ENCODE measurements at regions not wholly inside any gene's neighbourhood (a gene's known extent, or its start where the extent isn't known, plus 50 kb on each side); places are given as distances from the start of the nearest gene placed in this dataset.

DNA sequence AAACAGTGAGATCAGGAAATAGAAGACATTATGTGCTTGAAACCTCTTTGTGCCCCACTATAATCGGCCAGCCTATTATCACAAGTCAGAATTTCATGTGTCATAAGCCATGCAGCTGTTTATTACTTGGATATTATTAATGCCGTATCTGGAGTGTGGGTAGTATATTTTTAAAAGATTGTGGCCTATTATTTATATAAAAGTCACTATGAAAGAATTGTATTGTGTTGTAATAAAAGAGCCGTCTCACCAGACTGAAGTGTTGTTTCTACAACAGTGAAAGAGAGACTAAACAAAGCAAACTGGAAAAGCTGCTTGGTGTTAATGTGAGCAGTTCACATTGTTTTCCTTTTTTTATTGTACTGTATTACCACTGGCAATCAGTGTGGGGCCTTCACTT is 449.1 kb downstream of the PSAT1 start (continued):
- TF ChIP-seq FOSB (CRISPR knock-in tag; IDR thresholded peaks at IDR 0.05): no peak
- TF ChIP-seq FOSL2 (IDR thresholded peaks at IDR 0.05): no peak
- TF ChIP-seq FOSL2 (CRISPR knock-in tag; IDR thresholded peaks at IDR 0.05): no peak

- Histone ChIP-seq H3K4me1 (no peaks in the 10 kb centered on the region), H3K27ac (no peak overlapping the region), H3K4me2 (no peak overlapping the region), H3K4me3 (no peak overlapping the region), H3K9me3 (0 out of 3 replicates have a peak, but pooled peaks cover 3% of the 10 kb centered on the region)
- TF ChIP-seq HOXA7 (CRISPR knock-in tag; IDR thresholded peaks at IDR 0.05) (no peak), MYC (IDR thresholded peaks at IDR 0.05; ENCODE audit: borderline replicate concordance, low read length) (no peak), HOXB13 (CRISPR knock-in tag; IDR thresholded peaks at IDR 0.05; ENCODE audit: low read depth) (no peak), HMGXB4 (CRISPR knock-in tag; IDR thresholded peaks at IDR 0.05; ENCODE audit: borderline replicate concordance) (no peak), RNF2 (IDR thresholded peaks at IDR 0.05; ENCODE audit: borderline replicate concordance, low read depth) (no peak), CBX2 (IDR thresholded peaks at IDR 0.05; ENCODE audit: borderline replicate concordance, low read depth) (no peak), CEBPB (IDR thresholded peaks at IDR 0.05) (no peak), TFCP2L1 (CRISPR knock-in tag; IDR thresholded peaks at IDR 0.05) (no peak), FOSB (CRISPR knock-in tag; IDR thresholded peaks at IDR 0.05) (no peak), ZC3H11A (IDR thresholded peaks at IDR 0.05) (no peak), RARB (CRISPR knock-in tag; IDR thresholded peaks at IDR 0.05) (no peak), EHMT2 (IDR thresholded peaks at IDR 0.05; ENCODE audit: low read depth) (no peak), ZFP36 (IDR thresholded peaks at IDR 0.05; ENCODE audit: borderline replicate concordance, partially characterized antibody) (no peak), FOSL2 (IDR thresholded peaks at IDR 0.05) (no peak), FOSL2 (CRISPR knock-in tag; IDR thresholded peaks at IDR 0.05) (no peak), HES2 (IDR thresholded peaks at IDR 0.05) (no peak)
- CTCF ChIA-PET: no interaction called here
- no peak for DNase-seq (ENCODE audit: low read depth in 1 of 2, low spot score in 1 of 2)
- no peak for ATAC-seq
- FAIRE-seq: no peak
- POLR2A ChIA-PET: no interaction called here
These were observed 456.1 kb downstream of the PSAT1 start for GRCh38 chr9:78753039-78753438.

DNA sequence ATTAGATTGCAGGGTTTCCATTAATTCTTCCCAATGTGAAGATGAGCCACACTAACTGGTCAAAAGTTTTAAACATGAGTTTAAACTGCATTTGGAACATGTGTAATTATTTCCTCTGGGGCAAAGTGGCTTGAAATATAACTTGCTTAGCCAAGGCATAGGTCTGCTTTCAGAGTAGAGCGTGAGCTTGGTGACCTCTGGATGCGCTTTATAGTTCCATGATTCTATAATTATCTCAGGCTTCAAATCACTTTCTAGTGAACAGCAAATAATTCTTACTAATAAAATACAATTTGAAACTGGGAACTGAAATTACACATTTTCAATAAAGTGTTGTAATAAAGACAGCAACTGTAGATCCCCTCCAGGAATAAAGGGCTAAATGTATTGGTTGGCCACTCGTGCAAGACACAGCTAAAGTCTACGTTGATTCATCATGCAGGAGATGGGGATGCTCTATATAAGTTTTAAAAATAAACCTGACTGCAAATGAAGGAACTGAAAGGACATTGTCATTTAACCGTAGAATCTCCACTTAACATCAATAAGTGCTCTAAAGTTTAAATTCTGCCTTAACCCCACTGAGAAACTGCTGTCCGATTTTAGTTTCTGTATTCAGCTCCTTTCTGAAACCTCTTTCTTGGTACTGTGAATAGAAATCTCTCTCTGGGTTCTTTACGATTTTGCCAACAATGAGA is 460.0 kb downstream of the PSAT1 start:
- CTCF ChIA-PET: no interaction called here
- ATAC-seq (no peak), FAIRE-seq (no peak), DNase-seq (ENCODE audit: low read depth in 1 of 2, low spot score in 1 of 2) (no peak)
- WGBS (ENCODE audit: missing lambda C conversion rate): 88% methylated on average over 7 of the region's 7 CpGs
- H3K4me3 ChIP-seq: no peak overlapping the region
- H3K27ac ChIP-seq: no peak overlapping the region
- POLR2A ChIA-PET: no interaction called here
- no peaks in the 10 kb centered on the region for H3K4me1 ChIP-seq
- H3K4me2 ChIP-seq: no peak overlapping the region
- no peaks in the 10 kb centered on the region for H3K9me3 ChIP-seq
- TF ChIP-seq SREBF2 (IDR thresholded peaks at IDR 0.05): no peak
- no peak for TF ChIP-seq KDM5A (IDR thresholded peaks at IDR 0.05)
- TF ChIP-seq JUN (IDR thresholded peaks at IDR 0.05): no peak
- TF ChIP-seq TFCP2L1 (CRISPR knock-in tag; IDR thresholded peaks at IDR 0.05): no peak
- TF ChIP-seq MAFK (IDR thresholded peaks at IDR 0.05; ENCODE audit: partially characterized antibody): no peak
- TF ChIP-seq SMC3 (IDR thresholded peaks at IDR 0.05): no peak
- TF ChIP-seq, protein P1, sequence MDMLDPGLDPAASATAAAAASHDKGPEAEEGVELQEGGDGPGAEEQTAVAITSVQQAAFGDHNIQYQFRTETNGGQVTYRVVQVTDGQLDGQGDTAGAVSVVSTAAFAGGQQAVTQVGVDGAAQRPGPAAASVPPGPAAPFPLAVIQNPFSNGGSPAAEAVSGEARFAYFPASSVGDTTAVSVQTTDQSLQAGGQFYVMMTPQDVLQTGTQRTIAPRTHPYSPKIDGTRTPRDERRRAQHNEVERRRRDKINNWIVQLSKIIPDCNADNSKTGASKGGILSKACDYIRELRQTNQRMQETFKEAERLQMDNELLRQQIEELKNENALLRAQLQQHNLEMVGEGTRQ (IDR thresholded peaks at IDR 0.05): no peak
- no peak for TF ChIP-seq ESRRA (IDR thresholded peaks at IDR 0.05; ENCODE audit: borderline replicate concordance, low read length)
- TF ChIP-seq HDAC2 (IDR thresholded peaks at IDR 0.05): no peak
- TF ChIP-seq ZFP36 (IDR thresholded peaks at IDR 0.05; ENCODE audit: borderline replicate concordance, partially characterized antibody): no peak
- TF ChIP-seq E2F6 (IDR thresholded peaks at IDR 0.05; ENCODE audit: borderline replicate concordance, low read depth): no peak
- TF ChIP-seq CBX8 (IDR thresholded peaks at IDR 0.05): no peak
- no peak for TF ChIP-seq MAX (IDR thresholded peaks at IDR 0.05)
- TF ChIP-seq POLR2AphosphoS2 (conservative IDR thresholded peaks at IDR 0.05; ENCODE audit: low read length): no peak
- no peak for TF ChIP-seq POLR2A (IDR thresholded peaks at IDR 0.05; ENCODE audit: low read length)
- TF ChIP-seq FOXS1 (CRISPR knock-in tag; IDR thresholded peaks at IDR 0.05): no peak
- no peak for TF ChIP-seq EHMT2 (IDR thresholded peaks at IDR 0.05; ENCODE audit: low read depth)
- TF ChIP-seq HES2 (IDR thresholded peaks at IDR 0.05): no peak
